H1 (cell line): ENCODE measurements at regions not wholly inside any gene's neighbourhood (a gene's known extent, or its start where the extent isn't known, plus 50 kb on each side); places are given as distances from the start of the nearest gene placed in this dataset.

Experiments
- CTCF ChIA-PET: fragments of 300-600 bp; sonication (Branson Sonifier 250); formaldehyde crosslinking; loops from one replicate; lab custom pipeline; 2021; ENCODE audit not compliant: partially characterized antibody; lab: Charles Lee
- POLR2A ChIA-PET: fragments of 300-600 bp; sonication (Branson Sonifier 250); formaldehyde crosslinking; loops from one replicate; lab custom pipeline; 2021; ENCODE audit warnings: inconsistent platforms; ENCODE audit not compliant: partially characterized antibody; lab: Charles Lee
- DNase-seq, 2 experiments: peaks; one replicate each; pipeline versions ENCODE4 v3.0.0 to v3.0.0-alpha.2; 2010 to 2022; ENCODE audit warnings: low spot score in 2 of 2, low read depth in 1 of 2, mixed read lengths in 1 of 2
- FAIRE-seq: peaks from 2 replicates; lab custom pipeline; 2011; peaks lifted over from hg19 to GRCh38; lab: Jason Lieb, UNC
- H2AFZ ChIP-seq: 2 replicates; pipeline ENCODE4 v1.8.1; 2012; ENCODE audit warnings: low read length, inconsistent platforms
- H2AK5ac ChIP-seq: 2 replicates; pipeline ENCODE4 v1.6.1; 2013; ENCODE audit warnings: low read depth, low read length
- H2BK120ac ChIP-seq: replicated peaks from 2 replicates; pipeline ENCODE3; 2013; ENCODE audit warnings: low read depth, low read length, inconsistent platforms
- H2BK12ac ChIP-seq: 2 replicates; pipeline ENCODE4 v1.6.1; 2013; ENCODE audit warnings: low read depth, low read length
- H2BK15ac ChIP-seq: 2 replicates; pipeline ENCODE4 v1.6.1; 2013; ENCODE audit warnings: low read length
- H2BK20ac ChIP-seq: 2 replicates; pipeline ENCODE4 v1.6.1; 2013; ENCODE audit warnings: low read length
- H2BK5ac ChIP-seq: 2 replicates; pipeline ENCODE4 v1.6.1; 2013; ENCODE audit warnings: low read depth, low read length
- H3K14ac ChIP-seq: 2 replicates; pipeline ENCODE4 v1.6.1; 2013; ENCODE audit warnings: inconsistent platforms; ENCODE audit not compliant: insufficient read length
- H3K18ac ChIP-seq: 2 replicates; pipeline ENCODE4 v1.6.1; 2013; ENCODE audit warnings: low read length; ENCODE audit errors: extremely low read depth
- H3K23ac ChIP-seq: 2 replicates; pipeline ENCODE4 v1.6.1; 2013; ENCODE audit warnings: inconsistent platforms; ENCODE audit not compliant: insufficient read length
- H3K23me2 ChIP-seq: 2 replicates; pipeline ENCODE4 v1.6.1; 2013; ENCODE audit warnings: low read depth, low read length
- H3K27ac ChIP-seq: 2 replicates; pipeline ENCODE4 v1.6.1; 2011; ENCODE audit warnings: low read depth, low read length, inconsistent platforms
- H3K27me3 ChIP-seq, 4 experiments: replicated peaks in 1 of 4; 1 replicate in 1 of 4; 2 replicates in 3 of 4; pipeline versions ENCODE4 v1.6.1 to v1.8.1; 2011 to 2013; ENCODE audit warnings: low read length in 3 of 4, mild to moderate bottlenecking in 3 of 4, inconsistent platforms in 2 of 4, mixed read lengths in 2 of 4, moderate library complexity in 1 of 4; ENCODE audit not compliant: control insufficient read depth in 3 of 4, insufficient read depth in 3 of 4; ENCODE audit errors: extremely low read depth in 1 of 4
- H3K36me3 ChIP-seq, 4 experiments: 2 replicates each; pipeline versions ENCODE4 v1.6.1 to v1.8.1; 2011 to 2013; ENCODE audit warnings: mild to moderate bottlenecking in 4 of 4, low read length in 3 of 4, moderate library complexity in 2 of 4, control low read depth in 1 of 4, inconsistent platforms in 1 of 4; ENCODE audit not compliant: insufficient read depth in 4 of 4, control insufficient read depth in 2 of 4
- H3K4ac ChIP-seq: replicated peaks from 2 replicates; pipeline ENCODE3; 2013; ENCODE audit warnings: low read length, low read depth, mixed read lengths, inconsistent platforms; ENCODE audit not compliant: insufficient read length
- H3K4me1 ChIP-seq, 4 experiments: replicated peaks in 1 of 4; 1 replicate in 1 of 4; 2 replicates in 3 of 4; pipeline versions ENCODE4 v1.6.1 to v1.8.1; 2011 to 2013; ENCODE audit warnings: low read length in 3 of 4, inconsistent platforms in 2 of 4, mixed read lengths in 1 of 4; ENCODE audit not compliant: insufficient read depth in 4 of 4, control insufficient read depth in 3 of 4
- H3K4me2 ChIP-seq, 2 experiments: 2 replicates each; pipeline versions ENCODE4 v1.6.1 to v1.8.1; 2011 to 2013; ENCODE audit warnings: low read depth in 2 of 2, low read length in 2 of 2, control low read depth in 1 of 2, inconsistent platforms in 1 of 2, mild to moderate bottlenecking in 1 of 2; ENCODE audit not compliant: insufficient read depth in 1 of 2
- H3K4me3 ChIP-seq, 4 experiments: fragments of 200-600, 300-600 bp in 1 of 4; sonication (generic), shearing (Covaris generic), sonication (Bioruptor Twin) in 1 of 4; 2 replicates each; pipeline versions ENCODE4 v1.5.1 to v1.8.1; 2011 to 2016; ENCODE audit warnings: low read length in 4 of 4, low read depth in 3 of 4, control low read depth in 2 of 4, inconsistent platforms in 2 of 4, mild to moderate bottlenecking in 2 of 4, mixed read lengths in 1 of 4, moderate library complexity in 1 of 4; ENCODE audit not compliant: insufficient read depth in 2 of 4; ENCODE audit errors: extremely low read depth in 1 of 4
- H3K56ac ChIP-seq: replicated peaks from 2 replicates; pipeline ENCODE3; 2013; ENCODE audit warnings: low read depth, mild to moderate bottlenecking, mixed read lengths, low read length, inconsistent platforms; ENCODE audit not compliant: insufficient read length
- H3K79me1 ChIP-seq: 2 replicates; pipeline ENCODE4 v1.6.1; 2013; ENCODE audit warnings: low read depth, low read length, control low read depth
- H3K79me2 ChIP-seq, 2 experiments: 2 replicates each; pipeline versions ENCODE4 v1.6.1 to v1.8.1; 2012 to 2013; ENCODE audit warnings: low read length in 2 of 2, mild to moderate bottlenecking in 2 of 2, inconsistent platforms in 1 of 2; ENCODE audit not compliant: insufficient read depth in 2 of 2, control insufficient read depth in 1 of 2
- H3K9ac ChIP-seq, 4 experiments: replicated peaks in 1 of 4; 1 replicate in 1 of 4; 2 replicates in 3 of 4; pipeline versions ENCODE4 v1.6.1 to v1.8.1; 2011 to 2013; ENCODE audit warnings: low read depth in 3 of 4, low read length in 3 of 4, control low read depth in 2 of 4, mild to moderate bottlenecking in 2 of 4, moderate library complexity in 2 of 4, inconsistent platforms in 1 of 4; ENCODE audit errors: extremely low read depth in 1 of 4
- H3K9me3 ChIP-seq, 2 experiments: 2 replicates each; pipeline versions ENCODE4 v1.6.1 to v1.8.1; 2012 to 2013; ENCODE audit warnings: mild to moderate bottlenecking in 2 of 2, moderate library complexity in 2 of 2, control low read depth in 1 of 2, inconsistent platforms in 1 of 2, low read depth in 1 of 2, low read length in 1 of 2, mixed read lengths in 1 of 2; ENCODE audit not compliant: insufficient read depth in 2 of 2
- H4K20me1 ChIP-seq, 2 experiments: replicated peaks in 1 of 2; 2 replicates each; pipeline versions ENCODE3 to v1.8.1; 2011 to 2013; ENCODE audit warnings: inconsistent platforms in 2 of 2, low read length in 2 of 2, mild to moderate bottlenecking in 1 of 2; ENCODE audit not compliant: insufficient read depth in 2 of 2, control insufficient read depth in 1 of 2
- H4K5ac ChIP-seq: 2 replicates; pipeline ENCODE4 v1.6.1; 2013; ENCODE audit warnings: low read length, low read depth, mixed read lengths, inconsistent platforms; ENCODE audit not compliant: insufficient read length
- H4K8ac ChIP-seq: 2 replicates; pipeline ENCODE4 v1.8.0; 2013; ENCODE audit warnings: mild to moderate bottlenecking, moderate library complexity, low read length, inconsistent platforms; ENCODE audit not compliant: insufficient read depth; ENCODE audit errors: extremely low read depth
- H4K91ac ChIP-seq: replicated peaks from 2 replicates; pipeline ENCODE3; 2013; ENCODE audit warnings: low read length, mixed read lengths, inconsistent platforms; ENCODE audit not compliant: insufficient read length
- JUN ChIP-seq: IDR thresholded peaks from 2 replicates; pipeline ENCODE4 v1.6.1; 2011; ENCODE audit warnings: low read depth, mild to moderate bottlenecking, improper control_type of control experiment, low read length
- NRF1 ChIP-seq: IDR thresholded peaks from 2 replicates; pipeline ENCODE4 v1.6.1; 2011; ENCODE audit warnings: mild to moderate bottlenecking, low read depth, low read length, improper control_type of control experiment
- POU5F1 ChIP-seq: IDR thresholded peaks from 2 replicates; pipeline ENCODE4 v1.6.1; 2011; ENCODE audit warnings: low read depth, mild to moderate bottlenecking, low read length, moderate library complexity
- RAD21 ChIP-seq, 2 experiments: IDR thresholded peaks in 1 of 2; conservative IDR thresholded peaks in 1 of 2; 2 replicates each; pipeline ENCODE4 v1.6.1; 2011; ENCODE audit warnings: low read depth in 2 of 2, low read length in 2 of 2, improper control_type of control experiment in 1 of 2, inconsistent platforms in 1 of 2, mild to moderate bottlenecking in 1 of 2, moderate library complexity in 1 of 2
- SIN3A ChIP-seq, 2 experiments: IDR thresholded peaks in 1 of 2; conservative IDR thresholded peaks in 1 of 2; 2 replicates each; pipeline ENCODE4 v1.6.1; 2011 to 2012; ENCODE audit warnings: low read length in 2 of 2, improper control_type of control experiment in 1 of 2, low read depth in 1 of 2, mild to moderate bottlenecking in 1 of 2
- SIRT6 ChIP-seq: IDR thresholded peaks from one replicate; pipeline ENCODE4 v1.7.1; 2012; ENCODE audit warnings: low read length, inconsistent platforms
- WGBS, 2 experiments: shearing (Covaris generic) in 1 of 2; methylation state at CpG; one replicate each; pipeline versions ENCODE4 v1.1.6 to v1.1.7; 2013 to 2015; ENCODE audit warnings: low lambda C conversion rate in 2 of 2, mixed read lengths in 2 of 2, inconsistent platforms in 1 of 2, low coverage in 1 of 2, missing lambda C conversion rate in 1 of 2; ENCODE audit not compliant: insufficient replicate concordance in 2 of 2, insufficient coverage in 1 of 2, insufficient read length in 1 of 2; ENCODE audit errors: extremely low coverage in 1 of 2, missing lambda C conversion rate in 1 of 2; 5-methylcytosine and 5-hydroxymethylcytosine counted together
- TF ChIP-seq, protein P1 (sequence below), 3 experiments: IDR thresholded peaks; 1 replicate in 2 of 3; 2 replicates in 1 of 3; pipeline versions ENCODE4 v1.5.1 to v1.6.1; 2011; ENCODE audit warnings: low read length in 3 of 3, mild to moderate bottlenecking in 3 of 3, inconsistent platforms in 2 of 3, low read depth in 1 of 3, moderate library complexity in 1 of 3; ENCODE audit not compliant: insufficient read depth in 1 of 3; ENCODE audit errors: control extremely low read depth in 1 of 3
- TF ChIP-seq, protein P2 (sequence below): IDR thresholded peaks from 2 replicates; pipeline ENCODE4 v1.6.1; 2011; ENCODE audit warnings: low read length, improper control_type of control experiment

DNA sequence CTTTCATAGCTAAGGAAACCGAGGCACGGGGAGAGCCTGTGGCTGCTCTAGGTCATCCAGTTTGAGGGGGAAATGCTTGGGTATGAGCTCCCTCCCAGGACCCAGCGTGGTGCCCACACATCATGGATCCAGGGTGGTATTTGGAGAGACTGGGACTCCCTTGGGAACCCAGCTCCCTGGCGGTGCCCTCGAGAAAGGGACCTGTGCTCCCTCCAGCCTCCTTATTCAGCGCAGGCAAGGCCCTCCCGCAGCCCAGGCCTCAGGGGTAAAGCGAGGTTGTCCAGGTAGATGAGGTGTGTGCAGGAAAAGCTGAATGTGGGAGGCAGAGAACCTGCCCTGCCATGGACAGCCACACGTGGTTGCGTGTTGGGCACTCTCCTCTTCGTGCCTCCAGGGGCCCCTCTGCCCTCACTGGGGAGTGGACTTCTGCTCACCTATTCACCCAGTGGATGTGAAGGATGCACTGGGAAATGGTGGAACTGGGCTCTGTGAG lies 53.8 kb upstream of the GPR78 start:
- POLR2A ChIA-PET = interaction anchor here (1.5 kb wide), 1 partner anchor 9 kb away, joined by 5 read pairs; no protein-coding TSS in a partner anchor
- no peak for FAIRE-seq
- TF ChIP-seq RAD21 (IDR thresholded peaks at IDR 0.05 in 1 of 2, conservative IDR thresholded peaks at IDR 0.05 in 1 of 2; ENCODE audit: low read depth in 2 of 2, low read length in 2 of 2) = peak; percentile 1 to 20; a peak in 1 of 4 replicates
- TF ChIP-seq SIRT6 = no peak
- TF ChIP-seq POU5F1 = no peak
- TF ChIP-seq, protein P1, sequence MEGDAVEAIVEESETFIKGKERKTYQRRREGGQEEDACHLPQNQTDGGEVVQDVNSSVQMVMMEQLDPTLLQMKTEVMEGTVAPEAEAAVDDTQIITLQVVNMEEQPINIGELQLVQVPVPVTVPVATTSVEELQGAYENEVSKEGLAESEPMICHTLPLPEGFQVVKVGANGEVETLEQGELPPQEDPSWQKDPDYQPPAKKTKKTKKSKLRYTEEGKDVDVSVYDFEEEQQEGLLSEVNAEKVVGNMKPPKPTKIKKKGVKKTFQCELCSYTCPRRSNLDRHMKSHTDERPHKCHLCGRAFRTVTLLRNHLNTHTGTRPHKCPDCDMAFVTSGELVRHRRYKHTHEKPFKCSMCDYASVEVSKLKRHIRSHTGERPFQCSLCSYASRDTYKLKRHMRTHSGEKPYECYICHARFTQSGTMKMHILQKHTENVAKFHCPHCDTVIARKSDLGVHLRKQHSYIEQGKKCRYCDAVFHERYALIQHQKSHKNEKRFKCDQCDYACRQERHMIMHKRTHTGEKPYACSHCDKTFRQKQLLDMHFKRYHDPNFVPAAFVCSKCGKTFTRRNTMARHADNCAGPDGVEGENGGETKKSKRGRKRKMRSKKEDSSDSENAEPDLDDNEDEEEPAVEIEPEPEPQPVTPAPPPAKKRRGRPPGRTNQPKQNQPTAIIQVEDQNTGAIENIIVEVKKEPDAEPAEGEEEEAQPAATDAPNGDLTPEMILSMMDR (IDR thresholded peaks at IDR 0.05; ENCODE audit: control extremely low read depth in 1 of 3, insufficient read depth in 1 of 3, low read depth in 1 of 3, low read length in 3 of 3) = 0 out of 4 replicates have a peak, but pooled peaks of 1 of the 3 experiments have one; percentile 1
- no peak for TF ChIP-seq JUN
- no peak for TF ChIP-seq SIN3A (conservative IDR thresholded peaks at IDR 0.05 in 1 of 2, IDR thresholded peaks at IDR 0.05 in 1 of 2; ENCODE audit: low read depth in 1 of 2, low read length in 2 of 2)
- no peak for TF ChIP-seq NRF1
- TF ChIP-seq, protein P2, sequence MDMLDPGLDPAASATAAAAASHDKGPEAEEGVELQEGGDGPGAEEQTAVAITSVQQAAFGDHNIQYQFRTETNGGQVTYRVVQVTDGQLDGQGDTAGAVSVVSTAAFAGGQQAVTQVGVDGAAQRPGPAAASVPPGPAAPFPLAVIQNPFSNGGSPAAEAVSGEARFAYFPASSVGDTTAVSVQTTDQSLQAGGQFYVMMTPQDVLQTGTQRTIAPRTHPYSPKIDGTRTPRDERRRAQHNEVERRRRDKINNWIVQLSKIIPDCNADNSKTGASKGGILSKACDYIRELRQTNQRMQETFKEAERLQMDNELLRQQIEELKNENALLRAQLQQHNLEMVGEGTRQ = no peak

More for the DNA sequence above, 53.8 kb upstream of the GPR78 start:
- Histone ChIP-seq H3K79me1 (no peaks in the 10 kb centered on the region), H2BK5ac (no peak overlapping the region), H3K4me1 (peaks cover 0 to 3% (median 0%) of the 10 kb centered on the region in 4 experiments; a peak in 2 of 7 replicates), H2BK20ac (peak overlapping the region; percentile 86; the same call in 1 of the 2 replicates), H3K23me2 (no peaks in the 10 kb centered on the region), H3K56ac (no peak overlapping the region), H4K5ac (no peak overlapping the region), H2AFZ (peak overlapping the region; percentile 80; the same call in 1 of the 2 replicates), H3K4ac (no peak overlapping the region), H3K18ac (no peak overlapping the region; the same call in 1 of the 2 replicates), H3K36me3 (no peaks in the 10 kb centered on the region), H3K9me3 (peaks cover 5 to 11% of the 10 kb centered on the region in 2 experiments; a peak in 2 of 4 replicates), H2BK15ac (peak overlapping the region; percentile 25; the same call in 1 of the 2 replicates), H2BK120ac (no peak overlapping the region), H2BK12ac (peak overlapping the region; percentile 85), H4K91ac (peak overlapping the region; percentile 84), H2AK5ac (0 out of 2 replicates have a peak overlapping the region, but pooled peaks have one; percentile 45), H4K8ac (peak overlapping the region; percentile 71), H3K14ac (no peak overlapping the region), H3K79me2 (no peaks in the 10 kb centered on the region), H3K23ac (no peak overlapping the region), H3K27me3 (peaks cover 0 to 2% (median 0%) of the 10 kb centered on the region in 4 experiments; a peak in 1 of 7 replicates), H3K4me2 (no peak overlapping the region), H3K4me3 (no peak overlapping the region), H3K27ac (no peak overlapping the region), H4K20me1 (no peaks in the 10 kb centered on the region), H3K9ac (no peak overlapping the region)
- no peak for DNase-seq
- WGBS, 2 experiments = 90% methylated on average over 11 of the region's 11 CpGs; no CpG with 5 or more reads in 1 of the 2 experiments
- CTCF ChIA-PET = interaction anchor here (0.9 to 2.4 kb wide), 13 partner anchors 8 to 85 kb away, joined by 3 to 9 read pairs (median 3); no protein-coding TSS in a partner anchor
